CD14-positive monocyte (primary cell): ENCODE measurements at regions not wholly inside any gene's neighbourhood (a gene's known extent, or its start where the extent isn't known, plus 50 kb on each side); places are given as distances from the start of the nearest gene placed in this dataset.

Source experiments
- DNase-seq, 3 donors: peaks; one replicate each; pipeline ENCODE4 v3.0.0-alpha.2; 2011 to 2022
- H2AFZ ChIP-seq: 2 replicates; pipeline ENCODE4 v1.6.0; 2012; ENCODE audit warnings: mild to moderate bottlenecking, low read depth, low read length, inconsistent platforms; ENCODE audit not compliant: insufficient read depth, poor library complexity, severe bottlenecking
- H3K27ac ChIP-seq, 2 donors: 1 replicate in 1 of 2; 2 replicates in 1 of 2; pipeline ENCODE4 v1.5.1; 2012 to 2013; ENCODE audit warnings: low read length in 2 of 2, control low read depth in 1 of 2, inconsistent platforms in 1 of 2, low read depth in 1 of 2, mild to moderate bottlenecking in 1 of 2
- H3K27me3 ChIP-seq, 2 donors: one replicate each; pipeline versions ENCODE4 v1.6.0 to v1.6.1; 2011 to 2013; ENCODE audit warnings: low read length in 2 of 2; ENCODE audit not compliant: control insufficient read depth in 2 of 2, insufficient read depth in 2 of 2
- H3K36me3 ChIP-seq, 2 donors: replicated peaks in 1 of 2; 1 replicate in 1 of 2; 2 replicates in 1 of 2; pipeline versions ENCODE4 v1.5.1 to v1.6.1; 2012 to 2013; ENCODE audit warnings: low read length in 2 of 2, control low read depth in 1 of 2, inconsistent platforms in 1 of 2, mild to moderate bottlenecking in 1 of 2; ENCODE audit not compliant: insufficient read depth in 2 of 2, control insufficient read depth in 1 of 2
- H3K4me1 ChIP-seq, 2 donors: 1 replicate in 1 of 2; 2 replicates in 1 of 2; pipeline versions ENCODE4 v1.5.1 to v1.6.1; 2012 to 2013; ENCODE audit warnings: low read length in 2 of 2, control low read depth in 1 of 2, inconsistent platforms in 1 of 2, mild to moderate bottlenecking in 1 of 2, moderate library complexity in 1 of 2; ENCODE audit not compliant: insufficient read depth in 2 of 2, control insufficient read depth in 1 of 2
- H3K4me2 ChIP-seq: replicated peaks from 2 replicates; pipeline ENCODE3; 2012; ENCODE audit warnings: low read length, moderate library complexity, mild to moderate bottlenecking; ENCODE audit not compliant: poor library complexity, severe bottlenecking; ENCODE audit errors: extremely low read depth
- H3K4me3 ChIP-seq, 3 experiments: fragments of 200-600 bp in 1 of 3; sonication (generic) in 1 of 3; replicated peaks in 1 of 3; 1 replicate in 2 of 3; 2 replicates in 1 of 3; pipeline ENCODE4 v1.5.1; 2011 to 2013; ENCODE audit warnings: low read length in 3 of 3, mild to moderate bottlenecking in 3 of 3, control low read depth in 2 of 3, low read depth in 2 of 3, inconsistent platforms in 1 of 3, moderate library complexity in 1 of 3
- H3K79me2 ChIP-seq: 2 replicates; pipeline ENCODE4 v1.6.0; 2012; ENCODE audit warnings: mild to moderate bottlenecking, control low read depth, inconsistent platforms, low read length, moderate library complexity; ENCODE audit not compliant: insufficient read depth
- H3K9ac ChIP-seq: 2 replicates; pipeline ENCODE4 v1.6.0; 2017; ENCODE audit warnings: low read length, mild to moderate bottlenecking; ENCODE audit not compliant: insufficient read depth, poor library complexity, severe bottlenecking
- H3K9me3 ChIP-seq, 2 donors: replicated peaks in 1 of 2; 1 replicate in 1 of 2; 2 replicates in 1 of 2; pipeline versions ENCODE4 v1.5.1 to v1.6.1; 2012 to 2013; ENCODE audit warnings: low read length in 2 of 2, control low read depth in 1 of 2; ENCODE audit not compliant: control insufficient read depth in 1 of 2, insufficient read depth in 1 of 2
- H4K20me1 ChIP-seq: 2 replicates; pipeline ENCODE4 v1.6.0; 2012; ENCODE audit warnings: mild to moderate bottlenecking, low read length, control low read depth, moderate library complexity; ENCODE audit not compliant: insufficient read depth
- H3K27ac Mint-ChIP-seq, 7 donors: one replicate each; pipeline ENCODE4 v1.8.0; 2020; ENCODE audit warnings: mild to moderate bottlenecking in 7 of 7, mixed read lengths in 7 of 7, moderate library complexity in 6 of 7, inconsistent platforms in 2 of 7
- H3K27me3 Mint-ChIP-seq, 3 donors: one replicate each; pipeline ENCODE4 v1.8.0; 2021 to 2022; ENCODE audit warnings: low read depth in 3 of 3, mild to moderate bottlenecking in 3 of 3, mixed read lengths in 3 of 3, moderate library complexity in 3 of 3, inconsistent platforms in 1 of 3
- H3K36me3 Mint-ChIP-seq, 2 donors: one replicate each; pipeline ENCODE4 v1.8.0; 2020; ENCODE audit warnings: mixed read lengths in 2 of 2, inconsistent platforms in 1 of 2, mild to moderate bottlenecking in 1 of 2
- H3K4me1 Mint-ChIP-seq: one replicate; pipeline ENCODE4 v1.8.0; 2020; ENCODE audit warnings: mild to moderate bottlenecking, mixed read lengths
- H3K4me3 Mint-ChIP-seq, 2 donors: one replicate each; pipeline ENCODE4 v1.8.0; 2020; ENCODE audit warnings: mild to moderate bottlenecking in 2 of 2, mixed read lengths in 2 of 2, moderate library complexity in 1 of 2
- H3K9me3 Mint-ChIP-seq, 7 donors: one replicate each; pipeline ENCODE4 v1.8.0; 2020 to 2022; ENCODE audit warnings: mixed read lengths in 7 of 7, mild to moderate bottlenecking in 6 of 7, moderate library complexity in 6 of 7, inconsistent platforms in 2 of 7
- WGBS: methylation state at CpG from one replicate; pipeline ENCODE4 v1.1.5; 2013; ENCODE audit warnings: missing lambda C conversion rate; ENCODE audit not compliant: insufficient coverage; 5-methylcytosine and 5-hydroxymethylcytosine counted together
- intact Hi-C, 2 donors: fragments of 100-400 bp; cut with micrococcal nuclease; formaldehyde crosslinking; loops; one replicate each; pipeline versions ENCODE4 v1.15.0 to v1.15.1; 2023
- TF ChIP-seq, protein P1 (sequence below): fragments of 200-600 bp; IDR thresholded peaks from one replicate; pipeline ENCODE4 v1.8.0; 2022; ENCODE audit warnings: antibody characterized with exemption, mild to moderate bottlenecking

- H3K9me3 ChIP-seq = peaks cover 0 to 13% of the 10 kb centered on the region in 2 donors
- H2AFZ ChIP-seq = no peak overlapping the region
- peaks cover 0 to 2% (median 0%) of the 10 kb centered on the region in 3 donors for H3K27me3 Mint-ChIP-seq
- H3K36me3 ChIP-seq = no peaks in the 10 kb centered on the region
- H3K79me2 ChIP-seq = no peaks in the 10 kb centered on the region
- no peak overlapping the region for H3K4me2 ChIP-seq
- no peak for DNase-seq
- no peaks in the 10 kb centered on the region for H3K4me1 ChIP-seq
- no peaks in the 10 kb centered on the region for H4K20me1 ChIP-seq
- no peaks in the 10 kb centered on the region for H3K27me3 ChIP-seq
- no peak overlapping the region for H3K4me3 ChIP-seq
- no peaks in the 10 kb centered on the region for H3K4me1 Mint-ChIP-seq
- no peak overlapping the region for H3K27ac ChIP-seq
- H3K27ac Mint-ChIP-seq = no peak overlapping the region
- H3K4me3 Mint-ChIP-seq = no peak overlapping the region
- intact Hi-C loops = no loop called here
- peaks cover 7 to 24% (median 15%) of the 10 kb centered on the region in 7 donors for H3K9me3 Mint-ChIP-seq
- 84% methylated on average over 4 of the region's 5 CpGs for WGBS
- H3K36me3 Mint-ChIP-seq = no peaks in the 10 kb centered on the region
- H3K9ac ChIP-seq = no peak overlapping the region
- TF ChIP-seq, protein P1, sequence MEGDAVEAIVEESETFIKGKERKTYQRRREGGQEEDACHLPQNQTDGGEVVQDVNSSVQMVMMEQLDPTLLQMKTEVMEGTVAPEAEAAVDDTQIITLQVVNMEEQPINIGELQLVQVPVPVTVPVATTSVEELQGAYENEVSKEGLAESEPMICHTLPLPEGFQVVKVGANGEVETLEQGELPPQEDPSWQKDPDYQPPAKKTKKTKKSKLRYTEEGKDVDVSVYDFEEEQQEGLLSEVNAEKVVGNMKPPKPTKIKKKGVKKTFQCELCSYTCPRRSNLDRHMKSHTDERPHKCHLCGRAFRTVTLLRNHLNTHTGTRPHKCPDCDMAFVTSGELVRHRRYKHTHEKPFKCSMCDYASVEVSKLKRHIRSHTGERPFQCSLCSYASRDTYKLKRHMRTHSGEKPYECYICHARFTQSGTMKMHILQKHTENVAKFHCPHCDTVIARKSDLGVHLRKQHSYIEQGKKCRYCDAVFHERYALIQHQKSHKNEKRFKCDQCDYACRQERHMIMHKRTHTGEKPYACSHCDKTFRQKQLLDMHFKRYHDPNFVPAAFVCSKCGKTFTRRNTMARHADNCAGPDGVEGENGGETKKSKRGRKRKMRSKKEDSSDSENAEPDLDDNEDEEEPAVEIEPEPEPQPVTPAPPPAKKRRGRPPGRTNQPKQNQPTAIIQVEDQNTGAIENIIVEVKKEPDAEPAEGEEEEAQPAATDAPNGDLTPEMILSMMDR = no peak
These were observed 213.0 kb downstream of the NKX6-1 start for GRCh38 chr4:84286048-84286447.

- intact Hi-C loops = no loop called here
- Histone ChIP-seq H3K79me2 (no peaks in the 10 kb centered on the region), H3K4me2 (no peak overlapping the region), H3K9ac (no peak overlapping the region), H3K36me3 (no peaks in the 10 kb centered on the region), H3K27me3 (no peaks in the 10 kb centered on the region), H4K20me1 (no peaks in the 10 kb centered on the region), H2AFZ (no peak overlapping the region), H3K4me1 (no peaks in the 10 kb centered on the region), H3K9me3 (no peaks in the 10 kb centered on the region), H3K4me3 (no peak overlapping the region), H3K27ac (no peak overlapping the region)
- Mint-ChIP-seq H3K4me3 (no peak overlapping the region), H3K27ac (no peak overlapping the region), H3K36me3 (no peaks in the 10 kb centered on the region), H3K9me3 (peaks cover 0 to 2% (median 0%) of the 10 kb centered on the region in 7 donors), H3K4me1 (no peaks in the 10 kb centered on the region), H3K27me3 (peaks cover 2 to 3% (median 3%) of the 10 kb centered on the region in 3 donors)
- DNase-seq = no peak
- no CpG with 5 or more reads among the region's 1 CpG for WGBS
- TF ChIP-seq, protein P1 = no peak
These were observed 219.4 kb downstream of the NKX6-1 start for GRCh38 chr4:84279678-84280077.
